Hepatocyte (in vitro differentiated cells): ENCODE measurements at regions not wholly inside any gene's neighbourhood (a gene's known extent, or its start where the extent isn't known, plus 50 kb on each side); places are given as distances from the start of the nearest gene placed in this dataset.

ENCODE experiments used
- EZH2 ChIP-seq: fragments of 200-600 bp; sonication (generic); IDR thresholded peaks from 2 replicates; pipeline ENCODE4 v1.6.1; 2016; ENCODE audit warnings: antibody characterized with exemption, mild to moderate bottlenecking, borderline replicate concordance
- EZH2phosphoT487 ChIP-seq: fragments of 200-600 bp; sonication (generic); IDR thresholded peaks from one replicate; pipeline ENCODE4 v1.6.1; 2018; ENCODE audit warnings: antibody characterized with exemption, mild to moderate bottlenecking, low read depth, moderate library complexity; ENCODE audit not compliant: unreplicated experiment, severe bottlenecking
- TF ChIP-seq, protein P1 (sequence below): fragments of 200-600 bp; sonication (generic); IDR thresholded peaks from 2 replicates; pipeline ENCODE4 v1.5.1; 2016; ENCODE audit warnings: antibody characterized with exemption, mild to moderate bottlenecking; ENCODE audit not compliant: poor library complexity

DNA sequence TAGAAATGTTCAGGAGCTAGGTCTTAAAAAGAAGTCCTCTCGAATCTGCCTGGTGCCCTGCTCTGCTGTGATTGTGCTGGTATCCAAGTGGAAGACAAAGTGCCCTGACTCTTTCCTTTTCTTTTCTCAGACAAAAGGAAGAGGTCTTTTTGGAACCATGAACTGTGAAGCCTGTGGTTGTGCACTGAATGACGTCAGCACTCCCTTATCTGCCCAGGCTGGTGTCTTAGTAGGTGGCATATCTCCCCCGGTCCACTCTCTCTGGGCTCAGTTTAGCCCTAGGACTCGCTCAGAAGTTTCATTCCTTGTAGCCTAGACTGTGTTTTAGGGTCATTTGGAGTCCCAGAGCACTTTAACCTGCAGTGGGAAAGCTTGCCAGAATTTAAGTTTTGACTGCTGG lies 400.3 kb upstream of the CT83 start:
- TF ChIP-seq, protein P1, sequence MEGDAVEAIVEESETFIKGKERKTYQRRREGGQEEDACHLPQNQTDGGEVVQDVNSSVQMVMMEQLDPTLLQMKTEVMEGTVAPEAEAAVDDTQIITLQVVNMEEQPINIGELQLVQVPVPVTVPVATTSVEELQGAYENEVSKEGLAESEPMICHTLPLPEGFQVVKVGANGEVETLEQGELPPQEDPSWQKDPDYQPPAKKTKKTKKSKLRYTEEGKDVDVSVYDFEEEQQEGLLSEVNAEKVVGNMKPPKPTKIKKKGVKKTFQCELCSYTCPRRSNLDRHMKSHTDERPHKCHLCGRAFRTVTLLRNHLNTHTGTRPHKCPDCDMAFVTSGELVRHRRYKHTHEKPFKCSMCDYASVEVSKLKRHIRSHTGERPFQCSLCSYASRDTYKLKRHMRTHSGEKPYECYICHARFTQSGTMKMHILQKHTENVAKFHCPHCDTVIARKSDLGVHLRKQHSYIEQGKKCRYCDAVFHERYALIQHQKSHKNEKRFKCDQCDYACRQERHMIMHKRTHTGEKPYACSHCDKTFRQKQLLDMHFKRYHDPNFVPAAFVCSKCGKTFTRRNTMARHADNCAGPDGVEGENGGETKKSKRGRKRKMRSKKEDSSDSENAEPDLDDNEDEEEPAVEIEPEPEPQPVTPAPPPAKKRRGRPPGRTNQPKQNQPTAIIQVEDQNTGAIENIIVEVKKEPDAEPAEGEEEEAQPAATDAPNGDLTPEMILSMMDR, result no peak
- TF ChIP-seq EZH2 (no peak), EZH2phosphoT487 (no peak)
